HCT116 (cell line): ENCODE measurements at regions not wholly inside any gene's neighbourhood (a gene's known extent, or its start where the extent isn't known, plus 50 kb on each side); places are given as distances from the start of the nearest gene placed in this dataset.

Experiments used
- ATAC-seq: fragments of 200-7000 bp; cut with Tn5 transposase; 2 replicates; pipeline ENCODE4 v1.9.1; 2020; ENCODE audit warnings: mild to moderate bottlenecking, moderate library complexity
- BruUV-seq: library from RNA; stranded (reverse); fragments of 400-500 nt; replicated peaks from 2 replicates; lab custom pipeline; 2021; lab: Mats Ljungman, UMichigan
- CTCF ChIA-PET: fragments of 300-600 bp; sonication (Branson Sonifier 250); formaldehyde crosslinking; loops from one replicate; lab custom pipeline; 2021; ENCODE audit warnings: antibody characterized with exemption; lab: Charles Lee
- POLR2A ChIA-PET: fragments of 300-600, 350-600 bp; sonication (Branson Sonifier 250); formaldehyde crosslinking; loops from one replicate; lab custom pipeline; 2021; ENCODE audit warnings: antibody characterized with exemption; lab: Charles Lee
- RAD21 ChIA-PET, 2 experiments: fragments of 300-600 bp; sonication (Branson Sonifier 250); formaldehyde crosslinking; loops; one replicate each; lab custom pipeline; 2023; ENCODE audit warnings: low total read pairs in 2 of 2; ENCODE audit not compliant: uncharacterized antibody in 2 of 2, unreplicated experiment in 2 of 2, low non-redundant PET in 1 of 2; lab: Charles Lee
- DNase-seq: peaks from one replicate; pipeline ENCODE4 v3.0.0-alpha.2; 2010; ENCODE audit warnings: low read depth, low spot score
- H2AFZ ChIP-seq: fragments of 200-600 bp; shearing (Covaris generic), sonication (generic); 2 replicates; pipeline ENCODE4 v1.6.1; 2017; ENCODE audit warnings: low read depth, mixed run types, mixed read lengths, antibody characterized with exemption, low read length; ENCODE audit not compliant: poor library complexity, severe bottlenecking
- H3K27ac ChIP-seq: 2 replicates; pipeline ENCODE4 v1.5.1; 2012; ENCODE audit warnings: low read depth, low read length
- H3K27me3 ChIP-seq: fragments of 200-600 bp; sonication (generic); 2 replicates; pipeline ENCODE4 v1.6.1; 2016; ENCODE audit warnings: mixed run types, low read length, mixed read lengths; ENCODE audit not compliant: insufficient read depth
- H3K36me3 ChIP-seq, 2 experiments: fragments of 200-500 bp in 1 of 2; fragments of 200-600 bp in 1 of 2; sonication (Bioruptor generic) in 1 of 2; sonication (generic) in 1 of 2; 2 replicates each; pipeline versions ENCODE4 v1.5.1 to v1.6.1; 2014 to 2016; ENCODE audit warnings: low read length in 2 of 2, inconsistent platforms in 1 of 2, mixed read lengths in 1 of 2, mixed run types in 1 of 2; ENCODE audit not compliant: insufficient read depth in 2 of 2, control insufficient read depth in 1 of 2
- H3K4me1 ChIP-seq, 2 experiments: fragments of 200-600 bp in 1 of 2; sonication (generic) in 1 of 2; 2 replicates each; pipeline versions ENCODE4 v1.5.1 to v1.6.1; 2012 to 2017; ENCODE audit warnings: low read length in 2 of 2, inconsistent platforms in 1 of 2, mild to moderate bottlenecking in 1 of 2, mixed read lengths in 1 of 2, mixed run types in 1 of 2, moderate library complexity in 1 of 2; ENCODE audit not compliant: insufficient read depth in 2 of 2, control insufficient read depth in 1 of 2
- H3K4me2 ChIP-seq: fragments of 200-600 bp; sonication (generic); 2 replicates; pipeline ENCODE4 v1.6.1; 2017; ENCODE audit warnings: mixed run types, low read length, mixed read lengths
- H3K4me3 ChIP-seq, 2 experiments: fragments of 200-600 bp in 1 of 2; sonication (generic) in 1 of 2; replicated peaks in 1 of 2; 2 replicates each; pipeline ENCODE4 v1.5.1; 2011 to 2016; ENCODE audit warnings: low read length in 2 of 2, control low read depth in 1 of 2, low read depth in 1 of 2, mild to moderate bottlenecking in 1 of 2, mixed read lengths in 1 of 2, mixed run types in 1 of 2
- H3K79me2 ChIP-seq: fragments of 200-600 bp; sonication (generic); 2 replicates; pipeline ENCODE4 v1.6.1; 2017; ENCODE audit warnings: mild to moderate bottlenecking, mixed run types, low read length, moderate library complexity, mixed read lengths; ENCODE audit not compliant: insufficient read depth
- H3K9ac ChIP-seq: fragments of 200-600 bp; sonication (generic); 2 replicates; pipeline ENCODE4 v1.6.1; 2016; ENCODE audit warnings: low read length, mixed read lengths
- H3K9me2 ChIP-seq: fragments of 200-600 bp; sonication (generic), shearing (Covaris generic); 2 replicates; pipeline ENCODE4 v1.6.1; 2017; ENCODE audit warnings: mixed run types, mild to moderate bottlenecking, moderate library complexity; ENCODE audit not compliant: insufficient read depth
- H3K9me3 ChIP-seq, 2 experiments: fragments of 200-500 bp in 1 of 2; fragments of 200-600 bp in 1 of 2; sonication (Bioruptor generic) in 1 of 2; sonication (generic) in 1 of 2; 2 replicates each; pipeline ENCODE4 v1.6.1; 2014 to 2017; ENCODE audit warnings: low read length in 2 of 2, mixed read lengths in 2 of 2, inconsistent platforms in 1 of 2, low read depth in 1 of 2, mild to moderate bottlenecking in 1 of 2, mixed run types in 1 of 2, moderate library complexity in 1 of 2; ENCODE audit not compliant: control insufficient read depth in 1 of 2, insufficient read depth in 1 of 2
- H4K20me1 ChIP-seq: fragments of 200-600 bp; sonication (generic), shearing (Covaris generic); 2 replicates; pipeline ENCODE4 v1.6.1; 2017; ENCODE audit warnings: mixed run types, mild to moderate bottlenecking, moderate library complexity; ENCODE audit not compliant: insufficient read depth
- CEBPB ChIP-seq: IDR thresholded peaks from 2 replicates; pipeline ENCODE4 v1.6.1; 2012; ENCODE audit warnings: low read depth
- FOSL1 ChIP-seq: IDR thresholded peaks from 2 replicates; pipeline ENCODE4 v1.6.1; 2012; ENCODE audit warnings: low read depth
- JUND ChIP-seq: IDR thresholded peaks from 2 replicates; pipeline ENCODE4 v1.6.1; 2012
- POLR2A ChIP-seq: IDR thresholded peaks from 2 replicates; pipeline ENCODE4 v1.7.0; 2011; ENCODE audit warnings: borderline replicate concordance; ENCODE audit not compliant: insufficient read depth, insufficient read length; ENCODE audit errors: extremely low read depth
- POLR2AphosphoS5 ChIP-seq: IDR thresholded peaks from 2 replicates; pipeline ENCODE4 v1.6.1; 2011; ENCODE audit warnings: mild to moderate bottlenecking, low read depth, low read length, moderate library complexity
- SP1 ChIP-seq: IDR thresholded peaks from 2 replicates; pipeline ENCODE4 v1.6.1; 2012; ENCODE audit warnings: low read depth
- SRF ChIP-seq: IDR thresholded peaks from 2 replicates; pipeline ENCODE4 v1.6.1; 2012; ENCODE audit warnings: low read depth
- intact Hi-C: fragments of 100-400 bp; cut with micrococcal nuclease; formaldehyde crosslinking; loops from 2 replicates; pipeline ENCODE4 v1.10.0; 2022

DNA sequence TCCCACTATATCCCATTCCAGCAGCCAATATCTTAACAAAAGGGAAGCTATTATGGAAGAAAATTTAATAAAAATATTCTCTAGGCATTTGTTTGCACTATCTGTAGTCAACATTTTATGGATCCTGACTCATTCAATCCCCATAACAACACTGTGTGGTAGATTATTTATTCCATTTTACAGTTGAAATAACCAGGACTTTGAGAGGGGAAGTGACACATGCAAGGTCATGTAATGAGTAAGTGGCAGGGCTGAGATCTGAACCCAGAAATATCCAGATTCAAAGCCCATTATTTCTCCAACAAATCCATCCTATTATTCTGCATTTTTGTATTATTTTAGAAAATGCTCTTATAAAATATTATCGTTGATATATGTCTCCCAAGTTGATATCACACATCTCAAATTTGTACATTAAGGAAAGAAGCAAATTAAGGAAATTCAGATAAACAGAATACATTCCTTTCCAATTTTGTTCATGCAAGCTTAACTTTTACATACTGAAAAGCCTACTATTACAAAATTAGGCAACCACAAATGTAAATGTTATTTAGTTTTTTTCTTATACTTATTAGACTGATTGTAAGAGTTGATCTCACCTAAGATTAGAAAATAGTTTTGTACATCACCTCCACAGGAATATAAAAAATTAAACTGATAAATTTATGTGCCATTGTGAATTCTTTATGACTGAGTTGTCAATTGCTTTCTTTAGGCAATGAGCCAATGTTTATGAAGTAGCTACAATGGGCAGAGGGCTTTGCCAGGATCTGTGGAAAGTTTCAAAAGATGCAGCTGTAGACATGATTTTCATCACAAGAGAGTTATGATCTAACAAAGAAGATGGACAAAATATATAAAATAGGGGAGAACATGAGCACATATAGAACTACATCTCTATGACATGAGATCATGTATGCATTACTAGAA is 55.1 kb upstream of the E2F7 start:
- ChIA-PET POLR2A (no interaction called here), RAD21 (no interaction called here)
- no peak overlapping the region for H2AFZ ChIP-seq
- no peak overlapping the region for H3K9ac ChIP-seq
- no peaks in the 10 kb centered on the region for H3K27me3 ChIP-seq
- TF ChIP-seq SP1 = 0 out of 2 replicates have a peak, but pooled peaks have one; percentile 20
- no peak for TF ChIP-seq SRF
- TF ChIP-seq JUND = peak; percentile 22
- TF ChIP-seq POLR2AphosphoS5 = no peak
- no peak for TF ChIP-seq POLR2A
- peak; percentile 75 for TF ChIP-seq FOSL1
- peak; percentile 34 for TF ChIP-seq CEBPB
- TF ChIP-seq, all 23 proteins: peak for 4
- intact Hi-C loops = no loop called here
- H3K4me2 ChIP-seq = no peak overlapping the region
- no TSS peak for BruUV-seq
- CTCF ChIA-PET = no interaction called here
- ATAC-seq (no peak), DNase-seq (peak; percentile 24)
- no peaks in the 10 kb centered on the region for H4K20me1 ChIP-seq
- H3K79me2 ChIP-seq = no peaks in the 10 kb centered on the region
- peaks cover 0 to 14% of the 10 kb centered on the region in 2 experiments; a peak in 2 of 4 replicates for H3K4me1 ChIP-seq
- no peak overlapping the region for H3K4me3 ChIP-seq
- no peaks in the 10 kb centered on the region for H3K9me3 ChIP-seq
- no peaks in the 10 kb centered on the region for H3K36me3 ChIP-seq
- no peak overlapping the region for H3K27ac ChIP-seq
- no peaks in the 10 kb centered on the region for H3K9me2 ChIP-seq

GRCh38 chr12:77118696-77119095 is 53.3 kb upstream of the E2F7 start:
- no TSS peak for BruUV-seq
- Histone ChIP-seq H3K79me2 (no peaks in the 10 kb centered on the region), H3K9ac (no peak overlapping the region), H3K9me3 (no peaks in the 10 kb centered on the region), H2AFZ (no peak overlapping the region), H3K36me3 (no peaks in the 10 kb centered on the region), H3K4me3 (no peak overlapping the region), H3K4me2 (no peak overlapping the region), H3K9me2 (no peaks in the 10 kb centered on the region), H4K20me1 (no peaks in the 10 kb centered on the region), H3K27me3 (no peaks in the 10 kb centered on the region), H3K27ac (no peak overlapping the region), H3K4me1 (peaks cover 0 to 18% of the 10 kb centered on the region in 2 experiments; a peak in 2 of 4 replicates)
- ChIA-PET POLR2A (interaction anchor here (0.6 kb wide), 1 partner anchor 16 kb away, joined by 3 read pairs; no protein-coding TSS in a partner anchor), CTCF (no interaction called here), RAD21 (no interaction called here)
- intact Hi-C loops = no loop called here
- TF ChIP-seq JUND = 0 out of 2 replicates have a peak, but pooled peaks have one; percentile 26
- TF ChIP-seq POLR2A = no peak
- DNase-seq (no peak), ATAC-seq (no peak)
